Erythroblast (primary cell): ENCODE measurements at regions not wholly inside any gene's neighbourhood (a gene's known extent, or its start where the extent isn't known, plus 50 kb on each side); places are given as distances from the start of the nearest gene placed in this dataset.
"Not testable (repeated sequence)": the region's sequence is repeated elsewhere in the genome, so short reads cannot be mapped to it uniquely, and the experiment has no call there.

ENCODE experiments used
- GATA1 ChIP-seq: IDR thresholded peaks from 2 replicates; pipeline ENCODE4 v1.6.1; 2011; ENCODE audit warnings: low read depth, mild to moderate bottlenecking, control low read depth, low read length, moderate library complexity
- POLR2A ChIP-seq: IDR thresholded peaks from 2 replicates; pipeline ENCODE4 v1.6.1; 2011; ENCODE audit warnings: mild to moderate bottlenecking, low read length

DNA sequence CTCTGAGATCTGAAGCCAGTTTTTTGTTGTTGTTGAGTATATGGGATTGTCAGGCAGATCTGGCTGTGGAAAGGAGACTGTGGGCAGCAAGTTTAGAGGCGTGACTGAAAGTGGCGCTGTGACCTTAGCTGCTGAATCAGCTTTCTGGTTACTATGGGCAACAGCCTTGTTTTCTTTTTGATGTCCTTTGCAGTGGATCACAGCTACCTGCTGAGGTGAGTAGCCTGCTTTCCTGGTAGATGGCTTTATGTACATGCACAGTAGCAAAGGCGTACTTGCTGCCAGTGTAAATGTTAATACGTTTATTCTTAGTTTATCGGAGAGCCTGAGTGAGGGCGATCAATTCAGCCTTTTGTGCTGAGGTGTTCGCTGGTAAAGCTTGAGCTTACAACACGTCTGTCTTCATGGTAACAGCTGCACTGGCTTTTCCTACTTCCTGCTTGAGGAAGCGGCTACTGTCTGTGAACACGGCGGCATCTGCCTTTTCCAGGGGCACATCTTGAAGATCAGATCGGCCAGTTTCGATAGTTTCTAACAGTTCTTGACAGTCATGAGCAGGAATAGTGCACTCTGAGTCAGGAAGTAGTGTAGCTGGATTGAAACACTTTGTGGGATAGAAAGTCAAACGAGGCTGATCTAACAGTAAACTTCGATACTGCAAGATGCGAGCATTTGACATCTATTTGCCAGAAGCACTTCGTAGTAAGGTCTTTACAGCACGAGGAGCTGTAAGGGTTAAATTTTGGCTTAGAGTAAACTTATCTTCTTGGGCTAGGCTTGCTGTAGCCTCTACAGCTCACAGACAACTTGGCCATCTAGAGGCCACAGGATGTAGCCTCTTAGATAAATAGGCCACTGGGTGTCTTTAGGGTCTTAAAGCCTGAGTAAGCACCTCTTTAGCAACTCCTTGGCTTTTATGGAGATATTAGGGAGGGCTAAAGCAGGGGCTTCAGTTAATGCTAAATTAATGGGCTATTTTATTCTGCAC lies 161.1 kb upstream of the FRG2C start:
- TF ChIP-seq POLR2A, GATA1: not testable (repeated sequence)
